ENCODE measurements at regions not wholly inside any gene's neighbourhood (a gene's known extent, or its start where the extent isn't known, plus 50 kb on each side); places are given as distances from the start of the nearest gene placed in this dataset.
"Not testable (repeated sequence)": the region's sequence is repeated elsewhere in the genome, so short reads cannot be mapped to it uniquely, and the experiment has no call there.

DNA sequence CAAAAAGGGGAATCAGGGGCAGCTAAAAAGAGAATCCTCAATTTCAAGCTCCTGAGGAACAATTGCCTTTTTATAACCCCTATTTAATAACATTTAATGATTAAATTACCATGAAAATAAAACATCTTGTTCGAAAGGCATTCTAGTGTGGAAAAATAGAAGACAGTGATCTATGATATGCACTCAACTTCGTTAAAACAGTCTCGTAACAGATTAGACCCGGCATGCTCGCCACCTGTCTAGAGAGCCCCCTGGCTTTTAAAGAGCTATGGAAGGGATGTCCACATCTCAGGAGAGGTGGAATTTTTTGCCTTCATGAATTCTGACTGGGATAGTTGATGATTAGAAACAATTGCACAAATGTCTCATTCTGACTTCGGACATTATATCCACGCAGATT is 153.7 kb upstream of the MDFIC2 start:
- no peaks in the 10 kb centered on the region for H3K27me3 ChIP-seq (ENCODE audit: control insufficient read depth, insufficient read depth, low read length)
- no peak for TF ChIP-seq CTCF (IDR thresholded peaks at IDR 0.05; ENCODE audit: insufficient read depth, low read length, poor library complexity, severe bottlenecking)
- DNase-seq (ENCODE audit: low read depth): no peak
- no peaks in the 10 kb centered on the region for H3K36me3 ChIP-seq (ENCODE audit: control insufficient read depth, insufficient read depth, low read length)
- H3K4me3 ChIP-seq (ENCODE audit: low read depth, low read length): no peak overlapping the region

GRCh38 chr3:70464876-70465275 is 152.4 kb upstream of the MDFIC2 start:
- Histone ChIP-seq H3K27me3 (ENCODE audit: control insufficient read depth, insufficient read depth, low read length) (no peaks in the 10 kb centered on the region), H3K4me3 (ENCODE audit: low read depth, low read length) (no peak overlapping the region), H3K36me3 (ENCODE audit: control insufficient read depth, insufficient read depth, low read length) (no peaks in the 10 kb centered on the region)
- no peak for TF ChIP-seq CTCF (IDR thresholded peaks at IDR 0.05; ENCODE audit: insufficient read depth, low read length, poor library complexity, severe bottlenecking)
- DNase-seq (ENCODE audit: low read depth): no peak

DNA sequence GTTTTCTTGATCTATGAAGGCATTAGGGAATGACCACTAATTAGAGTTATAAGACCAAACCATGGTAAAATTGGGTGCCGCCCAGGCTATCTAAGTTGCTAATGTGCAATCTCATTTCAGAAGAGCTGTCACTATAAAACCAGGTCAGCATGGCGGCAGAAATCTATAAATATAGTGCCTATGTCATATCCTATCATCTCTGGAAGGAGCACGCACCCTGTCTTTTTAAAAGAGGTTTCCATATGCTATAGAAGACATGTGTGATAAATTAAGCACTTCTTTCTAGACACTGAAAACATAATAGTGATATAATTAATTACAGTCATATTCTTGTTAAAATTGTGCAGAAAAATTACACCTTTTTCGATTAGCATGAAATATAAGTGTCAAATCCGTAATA is 152.0 kb upstream of the MDFIC2 start:
- TF ChIP-seq CTCF (IDR thresholded peaks at IDR 0.05; ENCODE audit: insufficient read depth, low read length, poor library complexity, severe bottlenecking): no peak
- Histone ChIP-seq H3K36me3 (ENCODE audit: control insufficient read depth, insufficient read depth, low read length) (no peaks in the 10 kb centered on the region), H3K4me3 (ENCODE audit: low read depth, low read length) (no peak overlapping the region), H3K27me3 (ENCODE audit: control insufficient read depth, insufficient read depth, low read length) (no peaks in the 10 kb centered on the region)
- no peak for DNase-seq (ENCODE audit: low read depth)

GRCh38 chr3:70450220-70450619 is 137.8 kb upstream of the MDFIC2 start:
- not testable (repeated sequence) for DNase-seq (ENCODE audit: low read depth); H3K27me3 ChIP-seq (ENCODE audit: control insufficient read depth, insufficient read depth, low read length); H3K4me3 ChIP-seq (ENCODE audit: low read depth, low read length); H3K36me3 ChIP-seq (ENCODE audit: control insufficient read depth, insufficient read depth, low read length)

DNA sequence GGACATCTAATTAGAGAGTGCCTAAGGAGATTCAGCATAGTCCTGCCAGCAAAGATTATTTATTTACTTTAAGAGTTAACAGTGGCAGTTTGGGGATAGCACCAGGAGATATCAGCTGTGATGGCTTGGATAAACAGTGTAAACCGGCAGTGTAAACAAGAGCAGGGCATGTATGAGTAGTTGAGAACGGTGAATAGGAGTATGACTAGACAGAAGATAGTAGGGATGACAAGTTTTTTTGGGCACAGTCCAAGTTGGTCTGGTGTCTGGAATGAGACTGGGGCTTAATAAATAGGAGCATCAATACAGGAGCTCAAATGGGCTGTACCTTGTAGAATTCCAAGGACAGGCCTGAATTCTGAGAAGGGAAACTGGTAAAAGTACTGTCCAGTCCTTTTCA is 123.0 kb upstream of the MDFIC2 start:
- not testable (repeated sequence) for H3K27me3 ChIP-seq (ENCODE audit: control insufficient read depth, insufficient read depth, low read length); H3K36me3 ChIP-seq (ENCODE audit: control insufficient read depth, insufficient read depth, low read length); H3K4me3 ChIP-seq (ENCODE audit: low read depth, low read length); DNase-seq (ENCODE audit: low read depth)

DNA sequence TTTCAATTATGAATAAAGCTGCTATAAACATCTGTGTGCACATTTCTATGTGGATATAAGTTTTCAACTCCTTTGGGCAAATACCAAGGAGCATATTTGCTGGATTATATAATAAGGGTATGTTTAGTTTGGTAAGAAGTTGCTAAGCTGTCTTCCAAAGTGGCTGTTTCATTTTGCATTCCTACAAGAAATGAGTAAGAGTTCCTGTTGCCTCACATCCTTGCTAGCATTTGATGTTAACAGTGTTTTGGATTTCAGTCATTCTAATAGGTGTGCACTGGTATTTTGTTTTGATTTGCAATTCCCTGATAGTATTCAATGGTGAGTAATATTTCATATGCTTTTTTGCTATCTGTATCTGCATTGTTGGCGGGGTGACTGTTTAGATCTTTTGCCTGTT is 120.7 kb upstream of the MDFIC2 start:
- TF ChIP-seq CTCF (IDR thresholded peaks at IDR 0.05; ENCODE audit: insufficient read depth, low read length, poor library complexity, severe bottlenecking): no peak
- Histone ChIP-seq H3K36me3 (ENCODE audit: control insufficient read depth, insufficient read depth, low read length) (no peaks in the 10 kb centered on the region), H3K27me3 (ENCODE audit: control insufficient read depth, insufficient read depth, low read length) (no peaks in the 10 kb centered on the region), H3K4me3 (ENCODE audit: low read depth, low read length) (no peak overlapping the region)
- no peak for DNase-seq (ENCODE audit: low read depth)

DNA sequence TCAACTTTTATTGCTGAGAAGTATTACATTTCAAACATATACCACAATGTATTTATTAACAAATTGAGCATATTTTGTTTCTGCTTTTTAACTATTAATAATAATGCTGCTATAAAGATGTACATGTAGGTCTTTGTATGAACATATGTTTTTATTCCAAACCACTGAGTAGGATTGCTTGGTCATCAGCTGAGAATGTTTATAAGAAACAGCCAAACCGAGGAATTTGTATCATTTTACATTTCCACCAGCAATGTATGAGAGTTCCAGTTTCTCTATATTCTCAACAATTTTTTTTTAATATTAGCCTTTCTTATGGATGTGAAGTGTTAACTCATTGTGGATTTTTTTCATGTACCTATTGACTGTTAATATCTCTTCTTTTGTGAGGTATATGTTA is 119.5 kb upstream of the MDFIC2 start:
- no peak for TF ChIP-seq CTCF (IDR thresholded peaks at IDR 0.05; ENCODE audit: insufficient read depth, low read length, poor library complexity, severe bottlenecking)
- Histone ChIP-seq H3K36me3 (ENCODE audit: control insufficient read depth, insufficient read depth, low read length) (no peaks in the 10 kb centered on the region), H3K4me3 (ENCODE audit: low read depth, low read length) (no peak overlapping the region), H3K27me3 (ENCODE audit: control insufficient read depth, insufficient read depth, low read length) (no peaks in the 10 kb centered on the region)
- no peak for DNase-seq (ENCODE audit: low read depth)
